HL-60/S4 treated with retinoic acid at 250 ng/mL for 4 days and 3 days (cell line): ENCODE measurements at regions not wholly inside any gene's neighbourhood (a gene's known extent, or its start where the extent isn't known, plus 50 kb on each side); places are given as distances from the start of the nearest gene placed in this dataset.

Experiments used
- in situ Hi-C: fragments of 300-500 bp; cut with MboI; formaldehyde crosslinking; loops from 2 replicates; pipeline ENCODE4 v1.7.0; 2022; ENCODE audit warnings: low sequenced_read_pairs

GRCh38 chr2:120948662-120949011, 213.0 kb downstream of the GLI2 start:
- in situ Hi-C loops = no loop called here

- in situ Hi-C loops = no loop called here
Measured at GRCh38 chr2:120949027-120949956, 213.6 kb downstream of the GLI2 start.

GRCh38 chr2:120949957-120950590, 214.4 kb downstream of the GLI2 start:
- in situ Hi-C loops = no loop called here

- in situ Hi-C loops = no loop called here
Measured at GRCh38 chr2:120951693-120952092, 216.0 kb downstream of the GLI2 start.

GRCh38 chr2:120952318-120952717, 216.7 kb downstream of the GLI2 start:
- in situ Hi-C loops = no loop called here

- in situ Hi-C loops = no loop called here
Measured at GRCh38 chr2:120953066-120953756, 217.5 kb downstream of the GLI2 start.

GRCh38 chr2:120953843-120954584, 218.3 kb downstream of the GLI2 start:
- in situ Hi-C loops = no loop called here

- in situ Hi-C loops = no loop called here
Measured at GRCh38 chr2:120954939-120955338, 219.3 kb downstream of the GLI2 start.

- in situ Hi-C loops = no loop called here
Measured at GRCh38 chr2:120955427-120955826, 219.8 kb downstream of the GLI2 start.

GRCh38 chr2:120956486-120957156, 221.0 kb downstream of the GLI2 start:
- in situ Hi-C loops = no loop called here

- in situ Hi-C loops = no loop called here
Measured at GRCh38 chr2:120957905-120958304, 222.2 kb downstream of the GLI2 start.

- in situ Hi-C loops = no loop called here
Measured at GRCh38 chr2:120958623-120959366, 223.1 kb downstream of the GLI2 start.

GRCh38 chr2:120959426-120959825, 223.8 kb downstream of the GLI2 start:
- in situ Hi-C loops = no loop called here

- in situ Hi-C loops = no loop called here
Measured at GRCh38 chr2:120960770-120961366, 225.2 kb downstream of the GLI2 start.

GRCh38 chr2:120961396-120961795, 225.7 kb downstream of the GLI2 start:
- in situ Hi-C loops = no loop called here

- in situ Hi-C loops = no loop called here
Measured at GRCh38 chr2:120963997-120964705, 228.5 kb downstream of the GLI2 start.

- in situ Hi-C loops = no loop called here
Measured at GRCh38 chr2:120964819-120965218, 229.2 kb downstream of the GLI2 start.

GRCh38 chr2:120966510-120967254, 231.0 kb downstream of the GLI2 start:
- in situ Hi-C loops = no loop called here
